ENCODE measurements at regions not wholly inside any gene's neighbourhood (a gene's known extent, or its start where the extent isn't known, plus 50 kb on each side); places are given as distances from the start of the nearest gene placed in this dataset.

- TF ChIP-seq BACH2 (CRISPR knock-in tag; IDR thresholded peaks at IDR 0.05; ENCODE audit: borderline replicate concordance) (no peak), RARB (CRISPR knock-in tag; IDR thresholded peaks at IDR 0.05) (no peak), CSRNP3 (CRISPR knock-in tag; IDR thresholded peaks at IDR 0.05) (no peak), ZNF8 (CRISPR knock-in tag; IDR thresholded peaks at IDR 0.05) (no peak), GLIS3 (CRISPR knock-in tag; IDR thresholded peaks at IDR 0.05) (no peak), ZFP30 (CRISPR knock-in tag; IDR thresholded peaks at IDR 0.05) (no peak), ESRRG (CRISPR knock-in tag; IDR thresholded peaks at IDR 0.05) (no peak), ZNF565 (CRISPR knock-in tag; conservative IDR thresholded peaks at IDR 0.05; ENCODE audit: low read depth) (no peak), TCF4 (CRISPR knock-in tag; IDR thresholded peaks at IDR 0.05; ENCODE audit: borderline replicate concordance) (no peak)
These were observed 488.5 kb upstream of the JARID2 start (continued) for GRCh38 chr6:14757418-14757817.

- ATAC-seq: no peak
- TF ChIP-seq ZNF565 (CRISPR knock-in tag; conservative IDR thresholded peaks at IDR 0.05; ENCODE audit: low read depth) (no peak), SNAI2 (CRISPR knock-in tag; IDR thresholded peaks at IDR 0.05) (no peak), BACH2 (CRISPR knock-in tag; IDR thresholded peaks at IDR 0.05; ENCODE audit: borderline replicate concordance) (no peak), CSDC2 (CRISPR knock-in tag; IDR thresholded peaks at IDR 0.05) (no peak), CSRNP3 (CRISPR knock-in tag; IDR thresholded peaks at IDR 0.05) (no peak), ZFP3 (CRISPR knock-in tag; IDR thresholded peaks at IDR 0.05) (no peak), TOX (CRISPR knock-in tag; IDR thresholded peaks at IDR 0.05; ENCODE audit: borderline replicate concordance) (no peak)
These were observed 487.3 kb upstream of the JARID2 start for GRCh38 chr6:14758421-14759081.

- no peak for ATAC-seq
- TF ChIP-seq ISL1 (CRISPR knock-in tag; IDR thresholded peaks at IDR 0.05) (no peak), ZNF8 (CRISPR knock-in tag; IDR thresholded peaks at IDR 0.05) (no peak), OSR1 (CRISPR knock-in tag; IDR thresholded peaks at IDR 0.05) (no peak), TOX (CRISPR knock-in tag; IDR thresholded peaks at IDR 0.05; ENCODE audit: borderline replicate concordance) (no peak), ZNF70 (CRISPR knock-in tag; IDR thresholded peaks at IDR 0.05) (no peak), ZNF565 (CRISPR knock-in tag; conservative IDR thresholded peaks at IDR 0.05; ENCODE audit: low read depth) (no peak), ZFP3 (CRISPR knock-in tag; IDR thresholded peaks at IDR 0.05) (no peak), ARNTL (CRISPR knock-in tag; IDR thresholded peaks at IDR 0.05; ENCODE audit: borderline replicate concordance, low read depth) (no peak), PATZ1 (CRISPR knock-in tag; IDR thresholded peaks at IDR 0.05; ENCODE audit: borderline replicate concordance) (no peak), POU6F1 (CRISPR knock-in tag; IDR thresholded peaks at IDR 0.05; ENCODE audit: borderline replicate concordance, low read depth) (no peak), CSRNP3 (CRISPR knock-in tag; IDR thresholded peaks at IDR 0.05) (no peak), CSDC2 (CRISPR knock-in tag; IDR thresholded peaks at IDR 0.05) (no peak), ESRRG (CRISPR knock-in tag; IDR thresholded peaks at IDR 0.05) (no peak), ZC3H10 (CRISPR knock-in tag; IDR thresholded peaks at IDR 0.05) (no peak), RARB (CRISPR knock-in tag; IDR thresholded peaks at IDR 0.05) (no peak), TCF4 (CRISPR knock-in tag; IDR thresholded peaks at IDR 0.05; ENCODE audit: borderline replicate concordance) (no peak)
These were observed 485.7 kb upstream of the JARID2 start for GRCh38 chr6:14759976-14760672.
